MCF 10A (cell line): ENCODE measurements at regions not wholly inside any gene's neighbourhood (a gene's known extent, or its start where the extent isn't known, plus 50 kb on each side); places are given as distances from the start of the nearest gene placed in this dataset.

Experiments used
- BruUV-seq: library from RNA; stranded (reverse); fragments of 400-500 nt; replicated peaks from 2 replicates; lab custom pipeline; 2021; lab: Mats Ljungman, UMichigan
- CTCF ChIA-PET: fragments of 300-600 bp; sonication (Branson Sonifier 250); formaldehyde crosslinking; extraction: SDS; loops from one replicate; lab custom pipeline; 2021; ENCODE audit warnings: antibody characterized with exemption, inconsistent platforms; lab: Yijun Ruan, JAX
- POLR2A ChIA-PET: fragments of 300-600, 350-650 bp; sonication (Branson Sonifier 250); formaldehyde crosslinking; extraction: SDS; loops from one replicate; lab custom pipeline; 2020; ENCODE audit warnings: antibody characterized with exemption, inconsistent platforms; lab: Yijun Ruan, JAX
- DNase-seq: peaks from one replicate; pipeline ENCODE4 v3.0.0-alpha.2; 2018; ENCODE audit not compliant: unreplicated experiment
- H3K27ac Mint-ChIP-seq: one replicate; pipeline ENCODE4 v1.8.0; 2022; ENCODE audit warnings: mild to moderate bottlenecking, low read depth, mixed read lengths; ENCODE audit not compliant: unreplicated experiment
- H3K27me3 Mint-ChIP-seq: one replicate; pipeline ENCODE4 v1.8.0; 2022; ENCODE audit warnings: mixed read lengths; ENCODE audit not compliant: insufficient read depth, unreplicated experiment
- H3K36me3 Mint-ChIP-seq: one replicate; pipeline ENCODE4 v1.8.0; 2022; ENCODE audit warnings: mild to moderate bottlenecking, moderate library complexity, mixed read lengths; ENCODE audit not compliant: insufficient read depth, unreplicated experiment
- H3K4me1 Mint-ChIP-seq: one replicate; pipeline ENCODE4 v1.8.0; 2022; ENCODE audit warnings: mixed read lengths; ENCODE audit not compliant: insufficient read depth, unreplicated experiment
- H3K4me3 Mint-ChIP-seq: one replicate; pipeline ENCODE4 v1.8.0; 2022; ENCODE audit warnings: mild to moderate bottlenecking, moderate library complexity, mixed read lengths; ENCODE audit not compliant: unreplicated experiment
- H3K9me3 Mint-ChIP-seq: one replicate; pipeline ENCODE4 v1.8.0; 2022; ENCODE audit warnings: mixed read lengths; ENCODE audit not compliant: unreplicated experiment
- CTCF ChIP-seq: fragments of 200-600 bp; IDR thresholded peaks from one replicate; pipeline ENCODE4 v1.8.0; 2022; ENCODE audit warnings: antibody characterized with exemption, mild to moderate bottlenecking; ENCODE audit not compliant: unreplicated experiment
- intact Hi-C: fragments of 100-400 bp; cut with micrococcal nuclease; formaldehyde crosslinking; loops from 2 replicates; pipeline ENCODE4 v1.14.1; 2022

GRCh38 chr11:116657842-116658825 lies 114.7 kb downstream of the BUD13 start:
- TF ChIP-seq CTCF = no peak
- no peaks in the 10 kb centered on the region for H3K9me3 Mint-ChIP-seq
- POLR2A ChIA-PET = no interaction called here
- no peaks in the 10 kb centered on the region for H3K36me3 Mint-ChIP-seq
- H3K27ac Mint-ChIP-seq = no peak overlapping the region
- no peaks in the 10 kb centered on the region for H3K4me1 Mint-ChIP-seq
- BruUV-seq = no TSS peak
- CTCF ChIA-PET = no interaction called here
- no peak overlapping the region for H3K4me3 Mint-ChIP-seq
- peaks cover 41% of the 10 kb centered on the region for H3K27me3 Mint-ChIP-seq
- no peak for DNase-seq
- intact Hi-C loops = no loop called here

GRCh38 chr11:116656011-116656410 lies 116.8 kb downstream of the BUD13 start:
- no peaks in the 10 kb centered on the region for H3K36me3 Mint-ChIP-seq
- no peak for DNase-seq
- POLR2A ChIA-PET = no interaction called here
- no peaks in the 10 kb centered on the region for H3K9me3 Mint-ChIP-seq
- H3K4me1 Mint-ChIP-seq = no peaks in the 10 kb centered on the region
- no peak overlapping the region for H3K27ac Mint-ChIP-seq
- TF ChIP-seq CTCF = no peak
- peaks cover 28% of the 10 kb centered on the region for H3K27me3 Mint-ChIP-seq
- CTCF ChIA-PET = interaction anchor here (0.6 to 1.8 kb wide), 3 partner anchors 14 to 1440 kb away, joined by 3 to 14 read pairs (median 10); no protein-coding TSS in a partner anchor
- H3K4me3 Mint-ChIP-seq = no peak overlapping the region
- BruUV-seq = no TSS peak
- intact Hi-C loops = no loop called here

- CTCF ChIA-PET = interaction anchor here (1.8 kb wide), 1 partner anchor 13 kb away, joined by 14 read pairs; no protein-coding TSS in a partner anchor
- no peak overlapping the region for H3K4me3 Mint-ChIP-seq
These were observed 118.3 kb downstream of the BUD13 start for GRCh38 chr11:116654526-116654925.

More at GRCh38 chr11:116654526-116654925, 118.3 kb downstream of the BUD13 start:
- no peak overlapping the region for H3K27ac Mint-ChIP-seq
- H3K36me3 Mint-ChIP-seq = no peaks in the 10 kb centered on the region
- BruUV-seq = no TSS peak
- no peaks in the 10 kb centered on the region for H3K9me3 Mint-ChIP-seq
- TF ChIP-seq CTCF = no peak
- no peaks in the 10 kb centered on the region for H3K4me1 Mint-ChIP-seq
- intact Hi-C loops = no loop called here
- peaks cover 29% of the 10 kb centered on the region for H3K27me3 Mint-ChIP-seq
- no peak for DNase-seq
- POLR2A ChIA-PET = interaction anchor here (1.2 kb wide), 1 partner anchor 1548 kb away, joined by 5 read pairs; no protein-coding TSS in a partner anchor
